Adrenal gland (tissue), 9 donors: ENCODE measurements at regions not wholly inside any gene's neighbourhood (a gene's known extent, or its start where the extent isn't known, plus 50 kb on each side); places are given as distances from the start of the nearest gene placed in this dataset.

Experiments
- DNase-seq, 7 donors: peaks; one replicate each; pipeline ENCODE4 v3.0.0-alpha.2; 2019 to 2020
- H3K27ac ChIP-seq, 5 donors: fragments of 200-600 bp; sonication (generic) in 4 of 5; 1 replicate in 3 of 5; 2 replicates in 2 of 5; pipeline versions ENCODE4 v1.5.1 to v1.8.0; 2016 to 2020; ENCODE audit warnings: mild to moderate bottlenecking in 1 of 5
- H3K27me3 ChIP-seq: fragments of 200-600 bp; 2 replicates; pipeline ENCODE4 v1.8.0; 2021
- H3K36me3 ChIP-seq, 2 donors: fragments of 200-600 bp; replicated peaks in 1 of 2; 1 replicate in 1 of 2; 2 replicates in 1 of 2; pipeline versions ENCODE4 v1.5.1 to v1.8.0; 2018 to 2022
- H3K4me1 ChIP-seq, 2 donors: fragments of 200-600 bp; replicated peaks in 1 of 2; 1 replicate in 1 of 2; 2 replicates in 1 of 2; pipeline versions ENCODE4 v1.5.1 to v1.8.0; 2018 to 2021
- H3K4me3 ChIP-seq, 4 donors: fragments of 200-600 bp; sonication (generic) in 3 of 4; one replicate each; pipeline ENCODE4 v1.5.1; 2016 to 2018
- H3K9me3 ChIP-seq, 3 donors: fragments of 200-600 bp; sonication (generic) in 1 of 3; replicated peaks in 1 of 3; 1 replicate in 2 of 3; 2 replicates in 1 of 3; pipeline versions ENCODE4 v1.5.1 to v1.8.0; 2016 to 2021
- CTCF ChIP-seq, 6 experiments: fragments of 450-650 bp in 4 of 6; fragments of 200-600 bp in 2 of 6; sonication (generic) in 1 of 6; IDR thresholded peaks; 1 replicate in 5 of 6; 2 replicates in 1 of 6; pipeline versions ENCODE4 v1.5.1 to v1.8.0; 2016 to 2021; ENCODE audit warnings: antibody characterized with exemption in 6 of 6, mild to moderate bottlenecking in 2 of 6, moderate library complexity in 1 of 6
- POLR2A ChIP-seq, 2 donors: fragments of 450-650 bp; IDR thresholded peaks; one replicate each; pipeline ENCODE4 v1.6.1; 2017; ENCODE audit warnings: antibody characterized with exemption in 2 of 2, mild to moderate bottlenecking in 2 of 2, moderate library complexity in 1 of 2
- WGBS, 4 donors: extraction: QIAGEN DNeasy Blood & Tissue Kit in 2 of 4; methylation state at CpG; one replicate each; pipeline versions ENCODE4 v1.1.5 to v1.1.7; 2013 to 2017; 5-methylcytosine and 5-hydroxymethylcytosine counted together
- intact Hi-C, 2 donors: fragments of 100-400 bp; cut with DNase I; formaldehyde crosslinking; loops; one replicate each; pipeline versions ENCODE4 v1.14.1 to v1.15.0; 2022 to 2023
- donor health status: healthy with polysubstance abuse.
- donor health status: Bipolar disorder and iron deficiency.
- donor health status: DM: yes; HTN: yes; CAD: no.
- donor health status: DM: no; HTN: no; CAD: no.
- donor health status: DM: no; HTN: no; CAD: no.

- H3K27me3 ChIP-seq, result peaks cover 4% of the 10 kb centered on the region
- 69 to 79% (median 71%) methylated on average over 4 of the region's 4 CpGs for WGBS, 4 donors
- peak overlapping the region in 2 of 5 donors; percentile 72 to 74 for H3K27ac ChIP-seq
- H3K36me3 ChIP-seq, result no peaks in the 10 kb centered on the region
- TF ChIP-seq POLR2A (IDR thresholded peaks at IDR 0.05) (no peak), CTCF (IDR thresholded peaks at IDR 0.05) (no peak)
- H3K9me3 ChIP-seq, result no peaks in the 10 kb centered on the region
- no peak for DNase-seq
- intact Hi-C loops, result no loop called here
- peak overlapping the region in 1 of 4 donors; percentile 59 for H3K4me3 ChIP-seq
- peaks cover 12 to 27% of the 10 kb centered on the region in 2 donors for H3K4me1 ChIP-seq
Measured at GRCh38 chr17:77887110-77887463, 71.4 kb upstream of the TNRC6C start.

- peak overlapping the region in 4 of 5 donors; percentile 27 to 74 (median 59) for H3K27ac ChIP-seq
- H3K9me3 ChIP-seq, result no peaks in the 10 kb centered on the region
- peak; percentile 62 to 93 (median 82) for DNase-seq
- peaks cover 4% of the 10 kb centered on the region for H3K27me3 ChIP-seq
- intact Hi-C loops, result no loop called here
- WGBS, 4 donors, result 4 to 11% (median 5%) methylated on average over 32 to 44 of the region's 44 CpGs
- no peak for TF ChIP-seq CTCF (IDR thresholded peaks at IDR 0.05)
- peak in 1 of 2 donors; percentile 17 for TF ChIP-seq POLR2A (IDR thresholded peaks at IDR 0.05)
- H3K36me3 ChIP-seq, result no peaks in the 10 kb centered on the region
- H3K4me1 ChIP-seq, result peaks cover 12 to 22% of the 10 kb centered on the region in 2 donors
- peak overlapping the region in 3 of 4 donors; percentile 8 to 59 (median 16) for H3K4me3 ChIP-seq
Measured at GRCh38 chr17:77887464-77888241, 70.8 kb upstream of the TNRC6C start.

- Histone ChIP-seq H3K27ac (peak overlapping the region in 4 of 5 donors; percentile 27 to 74 (median 59)), H3K36me3 (no peaks in the 10 kb centered on the region), H3K27me3 (no peaks in the 10 kb centered on the region), H3K4me3 (peak overlapping the region in 2 of 4 donors; percentile 16 to 59), H3K9me3 (no peaks in the 10 kb centered on the region), H3K4me1 (peaks cover 12 to 15% of the 10 kb centered on the region in 2 donors)
- WGBS, 4 donors, result 40 to 57% (median 47%) methylated on average over 12 to 13 of the region's 13 CpGs
- DNase-seq, result no peak
- TF ChIP-seq POLR2A (IDR thresholded peaks at IDR 0.05), result no peak
- no peak for TF ChIP-seq CTCF (IDR thresholded peaks at IDR 0.05)
- intact Hi-C loops, result no loop called here
Measured at GRCh38 chr17:77888242-77889134, 70.0 kb upstream of the TNRC6C start.

- Histone ChIP-seq H3K36me3 (no peaks in the 10 kb centered on the region), H3K27ac (no peak overlapping the region), H3K4me1 (peaks cover 12 to 15% of the 10 kb centered on the region in 2 donors), H3K27me3 (no peaks in the 10 kb centered on the region), H3K9me3 (no peaks in the 10 kb centered on the region), H3K4me3 (no peak overlapping the region)
- DNase-seq, result no peak
- WGBS, 4 donors, result 82 to 89% (median 85%) methylated on average over 4 of the region's 4 CpGs
- intact Hi-C loops, result no loop called here
- no peak for TF ChIP-seq POLR2A (IDR thresholded peaks at IDR 0.05)
- TF ChIP-seq CTCF (IDR thresholded peaks at IDR 0.05), result no peak
Measured at GRCh38 chr17:77889135-77889505, 69.4 kb upstream of the TNRC6C start.
